A549 (cell line): ENCODE measurements at regions not wholly inside any gene's neighbourhood (a gene's known extent, or its start where the extent isn't known, plus 50 kb on each side); places are given as distances from the start of the nearest gene placed in this dataset.

Experiments
- ATAC-seq, 2 experiments: fragments of 200-7000 bp in 1 of 2; fragments of >200 bp in 1 of 2; cut with Nextera tagmentation in 1 of 2; cut with Tn5 transposase in 1 of 2; 3 replicates each; pipeline versions ENCODE4 v1.8.0 to v1.9.1; 2018 to 2020; ENCODE audit warnings: mild to moderate bottlenecking in 1 of 2, moderate library complexity in 1 of 2
- CTCF ChIA-PET: fragments of 300-600 bp; sonication (Branson Sonifier 250); formaldehyde crosslinking; extraction: SDS; loops from one replicate; lab custom pipeline; 2021; ENCODE audit warnings: antibody characterized with exemption, inconsistent platforms; lab: Yijun Ruan, JAX
- POLR2A ChIA-PET: fragments of 350-600 bp; formaldehyde crosslinking; extraction: SDS; loops from one replicate; lab custom pipeline; 2021; ENCODE audit warnings: antibody characterized with exemption, inconsistent platforms; lab: Yijun Ruan, JAX
- DNase-seq, 2 experiments: peaks; one replicate each; pipeline versions ENCODE4 v3.0.0 to v3.0.0-alpha.2; 2011 to 2016; ENCODE audit warnings: low read depth in 1 of 2, low spot score in 1 of 2
- FAIRE-seq: peaks from 2 replicates; lab custom pipeline; 2011; peaks lifted over from hg19 to GRCh38; lab: Jason Lieb, UNC
- H3K27ac ChIP-seq, 2 experiments: fragments of >200 bp; sonication (Bioruptor Twin); formaldehyde crosslinking; 3 replicates each; pipeline ENCODE4 v1.5.1; 2016 to 2017
- H3K4me1 ChIP-seq: fragments of >200 bp; sonication (Bioruptor Twin); formaldehyde crosslinking; 3 replicates; pipeline ENCODE4 v1.6.1; 2016
- H3K4me2 ChIP-seq: fragments of >200 bp; sonication (Bioruptor Twin); formaldehyde crosslinking; 3 replicates; pipeline ENCODE4 v1.6.1; 2016
- H3K4me3 ChIP-seq: fragments of >200 bp; sonication (Bioruptor Twin); formaldehyde crosslinking; 3 replicates; pipeline ENCODE4 v1.5.1; 2016
- H3K9me3 ChIP-seq: fragments of >200 bp; sonication (Bioruptor Twin); formaldehyde crosslinking; 3 replicates; pipeline ENCODE4 v1.6.1; 2016
- CBX2 ChIP-seq: fragments of 200-600 bp; sonication (generic); IDR thresholded peaks from 2 replicates; pipeline ENCODE4 v1.6.1; 2016; ENCODE audit warnings: low read depth, mild to moderate bottlenecking, borderline replicate concordance
- CHD2 ChIP-seq: fragments of 150-350 bp; IDR thresholded peaks from 2 replicates; pipeline ENCODE4 v1.6.1; 2014; ENCODE audit warnings: low read length; ENCODE audit not compliant: partially characterized antibody
- ELK1 ChIP-seq: fragments of 150-350 bp; IDR thresholded peaks from 2 replicates; pipeline ENCODE4 v1.6.1; 2014; ENCODE audit warnings: low read depth, mild to moderate bottlenecking, low read length
- EP300 ChIP-seq, 2 experiments: fragments of >200 bp; sonication (Bioruptor Twin); formaldehyde crosslinking; IDR thresholded peaks; 2 replicates in 1 of 2; 3 replicates in 1 of 2; pipeline ENCODE4 v1.6.1; 2016 to 2017
- ESRRA ChIP-seq: fragments of 150-350 bp; IDR thresholded peaks from 2 replicates; pipeline ENCODE4 v1.6.1; 2014; ENCODE audit warnings: mild to moderate bottlenecking, low read length, borderline replicate concordance
- GATA3 ChIP-seq: IDR thresholded peaks from 2 replicates; pipeline ENCODE4 v1.6.1; 2012; ENCODE audit warnings: borderline replicate concordance
- HOXA7 ChIP-seq: fragments of 250-450 bp; sonication (Bioruptor Pico); IDR thresholded peaks from 2 replicates; pipeline ENCODE4 v1.5.0; 2020; ENCODE audit warnings: mild to moderate bottlenecking, moderate library complexity
- JUNB ChIP-seq: fragments of >200 bp; sonication (Bioruptor Twin); formaldehyde crosslinking; IDR thresholded peaks from 2 replicates; pipeline ENCODE4 v1.6.1; 2016
- MAFK ChIP-seq: fragments of 450-650 bp; IDR thresholded peaks from 2 replicates; pipeline ENCODE4 v1.6.1; 2014; ENCODE audit not compliant: partially characterized antibody
- MAX ChIP-seq: IDR thresholded peaks from 2 replicates; pipeline ENCODE4 v1.6.1; 2012
- MYC ChIP-seq: IDR thresholded peaks from 2 replicates; pipeline ENCODE4 v1.6.1; 2012; ENCODE audit warnings: mild to moderate bottlenecking, inconsistent platforms, low read length, improper control_type of control experiment, borderline replicate concordance
- PBX3 ChIP-seq: IDR thresholded peaks from 2 replicates; pipeline ENCODE4 v1.6.1; 2012
- RARB ChIP-seq: fragments of 250-450 bp; sonication (Bioruptor Pico); IDR thresholded peaks from 2 replicates; pipeline ENCODE4 v1.8.0; 2021; ENCODE audit warnings: mild to moderate bottlenecking, moderate library complexity
- RCOR1 ChIP-seq: fragments of 150-350 bp; IDR thresholded peaks from 2 replicates; pipeline ENCODE4 v1.6.1; 2014; ENCODE audit warnings: antibody characterized with exemption, low read length, low read depth
- REST ChIP-seq: fragments of 200-600 bp; sonication (generic); IDR thresholded peaks from 2 replicates; pipeline ENCODE4 v1.6.1; 2016; ENCODE audit warnings: antibody characterized with exemption, mild to moderate bottlenecking, moderate library complexity
- RFX5 ChIP-seq: fragments of 450-650 bp; IDR thresholded peaks from 2 replicates; pipeline ENCODE4 v1.7.1; 2014; ENCODE audit warnings: antibody characterized with exemption, mild to moderate bottlenecking, moderate library complexity
- SMC3 ChIP-seq: fragments of >200 bp; sonication (Bioruptor Twin); formaldehyde crosslinking; IDR thresholded peaks from 3 replicates; pipeline ENCODE4 v1.6.1; 2018; ENCODE audit warnings: inconsistent platforms
- ZC3H11A ChIP-seq: fragments of 450-650 bp; IDR thresholded peaks from 2 replicates; pipeline ENCODE4 v1.6.1; 2014; ENCODE audit warnings: antibody characterized with exemption, mild to moderate bottlenecking
- ZFP36 ChIP-seq: fragments of 450-650 bp; IDR thresholded peaks from 2 replicates; pipeline ENCODE4 v1.6.1; 2014; ENCODE audit warnings: borderline replicate concordance; ENCODE audit not compliant: partially characterized antibody
- ZNF302 ChIP-seq: fragments of 250-450 bp; sonication (Bioruptor Pico); IDR thresholded peaks from 2 replicates; pipeline ENCODE4 v1.9.0; 2021; ENCODE audit warnings: inconsistent platforms, mild to moderate bottlenecking, moderate library complexity
- WGBS: methylation state at CpG from one replicate; pipeline ENCODE4 v1.1.6; 2017; ENCODE audit errors: missing lambda C conversion rate; 5-methylcytosine and 5-hydroxymethylcytosine counted together

GRCh38 chr7:67426654-67427053 lies 430.0 kb downstream of the TYW1 start (continued):
- TF ChIP-seq ZNF302 (CRISPR knock-in tag): no peak
- TF ChIP-seq JUNB: no peak
- TF ChIP-seq MAX: no peak
- no peak for TF ChIP-seq PBX3
- no peak for TF ChIP-seq RFX5

GRCh38 chr7:67429735-67430134 lies 433.1 kb downstream of the TYW1 start:
- WGBS: 6% methylated on average over 4 of the region's 4 CpGs
- FAIRE-seq (no peak), DNase-seq (no peak), ATAC-seq (no peak)
- no peak overlapping the region for H3K4me3 ChIP-seq
- CTCF ChIA-PET: no interaction called here
- TF ChIP-seq GATA3 (no peak), MAFK (peak; percentile 32)
- POLR2A ChIA-PET: no interaction called here
- no peaks in the 10 kb centered on the region for H3K4me1 ChIP-seq
- H3K27ac ChIP-seq: no peak overlapping the region
- no peak overlapping the region for H3K4me2 ChIP-seq
- H3K9me3 ChIP-seq: peaks cover 10% of the 10 kb centered on the region; the same call in 1 of the 3 replicates

GRCh38 chr7:67432536-67433234 lies 436.1 kb downstream of the TYW1 start:
- TF ChIP-seq ZFP36 (no peak), ZC3H11A (no peak), RCOR1 (no peak), RARB (CRISPR knock-in tag) (no peak), EP300 (IDR thresholded peaks at IDR 0.05) (no peak), MYC (no peak), REST (no peak), ESRRA (no peak), SMC3 (no peak), HOXA7 (CRISPR knock-in tag) (no peak), CBX2 (no peak), ELK1 (no peak), CHD2 (no peak)
- H3K4me2 ChIP-seq: no peak overlapping the region
- POLR2A ChIA-PET: no interaction called here
- DNase-seq (no peak), ATAC-seq (0 out of 6 replicates have a peak, but pooled peaks of 1 of the 2 experiments have one; percentile 24), FAIRE-seq (no peak)
- H3K27ac ChIP-seq: no peak overlapping the region
- no peak overlapping the region for H3K4me3 ChIP-seq
- CTCF ChIA-PET: no interaction called here
- H3K4me1 ChIP-seq: no peaks in the 10 kb centered on the region
- peaks cover 7% of the 10 kb centered on the region; the same call in 1 of the 3 replicates for H3K9me3 ChIP-seq
- 6% methylated on average over 10 of the region's 10 CpGs for WGBS
